DOHH2 (cell line): ENCODE measurements at regions not wholly inside any gene's neighbourhood (a gene's known extent, or its start where the extent isn't known, plus 50 kb on each side); places are given as distances from the start of the nearest gene placed in this dataset.

ENCODE experiments used
- EZH2phosphoT487 ChIP-seq: fragments of 200-600 bp; sonication (generic); IDR thresholded peaks from 2 replicates; pipeline ENCODE4 v1.6.1; 2017; ENCODE audit warnings: borderline replicate concordance, mild to moderate bottlenecking, antibody characterized with exemption, low read length, moderate library complexity, mixed read lengths
- TF ChIP-seq, protein P1 (sequence below): fragments of 200-600 bp; sonication (generic); IDR thresholded peaks from one replicate; pipeline ENCODE4 v1.5.1; 2014; ENCODE audit warnings: antibody characterized with exemption, mild to moderate bottlenecking, low read depth, low read length; ENCODE audit not compliant: poor library complexity, severe bottlenecking

DNA sequence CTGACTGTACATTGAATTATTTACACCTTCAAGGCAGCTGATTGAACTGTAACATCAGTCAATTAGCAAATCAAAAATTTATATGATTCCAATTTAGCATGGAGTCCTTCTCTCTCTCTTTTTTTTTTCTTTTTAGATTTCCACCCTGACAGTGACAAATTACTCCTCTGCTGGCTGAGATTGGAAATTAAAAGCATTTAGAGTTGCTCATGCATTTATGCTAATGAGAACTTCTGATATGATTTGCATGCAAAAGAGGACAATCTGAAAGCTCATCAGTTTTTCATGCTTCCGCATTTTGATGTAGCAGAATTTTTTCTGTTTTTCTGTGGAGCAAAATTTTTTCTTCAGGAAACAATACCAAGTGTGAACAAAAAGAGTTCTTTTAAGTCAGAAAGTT is 130.5 kb upstream of the NOX3 start:
- TF ChIP-seq, protein P1, sequence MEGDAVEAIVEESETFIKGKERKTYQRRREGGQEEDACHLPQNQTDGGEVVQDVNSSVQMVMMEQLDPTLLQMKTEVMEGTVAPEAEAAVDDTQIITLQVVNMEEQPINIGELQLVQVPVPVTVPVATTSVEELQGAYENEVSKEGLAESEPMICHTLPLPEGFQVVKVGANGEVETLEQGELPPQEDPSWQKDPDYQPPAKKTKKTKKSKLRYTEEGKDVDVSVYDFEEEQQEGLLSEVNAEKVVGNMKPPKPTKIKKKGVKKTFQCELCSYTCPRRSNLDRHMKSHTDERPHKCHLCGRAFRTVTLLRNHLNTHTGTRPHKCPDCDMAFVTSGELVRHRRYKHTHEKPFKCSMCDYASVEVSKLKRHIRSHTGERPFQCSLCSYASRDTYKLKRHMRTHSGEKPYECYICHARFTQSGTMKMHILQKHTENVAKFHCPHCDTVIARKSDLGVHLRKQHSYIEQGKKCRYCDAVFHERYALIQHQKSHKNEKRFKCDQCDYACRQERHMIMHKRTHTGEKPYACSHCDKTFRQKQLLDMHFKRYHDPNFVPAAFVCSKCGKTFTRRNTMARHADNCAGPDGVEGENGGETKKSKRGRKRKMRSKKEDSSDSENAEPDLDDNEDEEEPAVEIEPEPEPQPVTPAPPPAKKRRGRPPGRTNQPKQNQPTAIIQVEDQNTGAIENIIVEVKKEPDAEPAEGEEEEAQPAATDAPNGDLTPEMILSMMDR = no peak
- no peak for TF ChIP-seq EZH2phosphoT487
